ENCODE measurements at regions not wholly inside any gene's neighbourhood (a gene's known extent, or its start where the extent isn't known, plus 50 kb on each side); places are given as distances from the start of the nearest gene placed in this dataset.
"Not testable (repeated sequence)": the region's sequence is repeated elsewhere in the genome, so short reads cannot be mapped to it uniquely, and the experiment has no call there.

- DNase-seq (ENCODE audit: low read depth in 2 of 2): no peak
These were observed 2133.6 kb upstream of the ACO1 start for GRCh38 chr9:30250872-30251271.

GRCh38 chr9:30258094-30258493 lies 2126.3 kb upstream of the ACO1 start:
- no peak for DNase-seq (ENCODE audit: low read depth in 2 of 2)

- no peak for DNase-seq (ENCODE audit: low read depth in 2 of 2)
These were observed 2104.1 kb upstream of the ACO1 start for GRCh38 chr9:30280229-30280900.

- DNase-seq (ENCODE audit: low read depth in 2 of 2): no peak
These were observed 2095.0 kb upstream of the ACO1 start for GRCh38 chr9:30289435-30289834.

GRCh38 chr9:30292026-30292425 lies 2092.4 kb upstream of the ACO1 start:
- DNase-seq (ENCODE audit: low read depth in 2 of 2): not testable (repeated sequence)

GRCh38 chr9:30293231-30293630 lies 2091.2 kb upstream of the ACO1 start:
- DNase-seq (ENCODE audit: low read depth in 2 of 2): no peak

- DNase-seq (ENCODE audit: low read depth in 2 of 2): no peak
These were observed 2085.2 kb upstream of the ACO1 start for GRCh38 chr9:30299126-30299780.

GRCh38 chr9:30301271-30301963 lies 2083.0 kb upstream of the ACO1 start:
- DNase-seq (ENCODE audit: low read depth in 2 of 2): no peak

- DNase-seq (ENCODE audit: low read depth in 2 of 2): no peak
These were observed 2073.7 kb upstream of the ACO1 start for GRCh38 chr9:30310711-30311110.

GRCh38 chr9:30329431-30329830 lies 2055.0 kb upstream of the ACO1 start:
- no peak for DNase-seq (ENCODE audit: low read depth in 2 of 2)

GRCh38 chr9:30348904-30349303 lies 2035.5 kb upstream of the ACO1 start:
- DNase-seq (ENCODE audit: low read depth in 2 of 2): no peak

GRCh38 chr9:30349526-30350513 lies 2034.6 kb upstream of the ACO1 start:
- no peak for DNase-seq (ENCODE audit: low read depth in 2 of 2)

GRCh38 chr9:30356221-30356620 lies 2028.2 kb upstream of the ACO1 start:
- no peak for DNase-seq (ENCODE audit: low read depth in 2 of 2)

- DNase-seq (ENCODE audit: low read depth in 2 of 2): no peak
These were observed 2022.1 kb upstream of the ACO1 start for GRCh38 chr9:30362373-30362772.

GRCh38 chr9:30366140-30366539 lies 2018.3 kb upstream of the ACO1 start:
- not testable (repeated sequence) for DNase-seq (ENCODE audit: low read depth in 2 of 2)

- no peak for DNase-seq (ENCODE audit: low read depth in 2 of 2)
These were observed 2002.2 kb upstream of the ACO1 start for GRCh38 chr9:30382271-30382670.

GRCh38 chr9:30410273-30410672 lies 1974.2 kb upstream of the ACO1 start:
- no peak for DNase-seq (ENCODE audit: low read depth in 2 of 2)

GRCh38 chr9:30411571-30411970 lies 1972.9 kb upstream of the ACO1 start:
- no peak for DNase-seq (ENCODE audit: low read depth in 2 of 2)

- DNase-seq (ENCODE audit: low read depth in 2 of 2): no peak
These were observed 1925.3 kb upstream of the ACO1 start for GRCh38 chr9:30459156-30459555.

- DNase-seq (ENCODE audit: low read depth in 2 of 2): no peak
These were observed 1907.6 kb upstream of the ACO1 start for GRCh38 chr9:30476826-30477225.

GRCh38 chr9:30478684-30479083 lies 1905.8 kb upstream of the ACO1 start:
- no peak for DNase-seq (ENCODE audit: low read depth in 2 of 2)

- DNase-seq (ENCODE audit: low read depth in 2 of 2): no peak
These were observed 1901.9 kb upstream of the ACO1 start for GRCh38 chr9:30482499-30482898.
